ENCODE measurements at regions not wholly inside any gene's neighbourhood (a gene's known extent, or its start where the extent isn't known, plus 50 kb on each side); places are given as distances from the start of the nearest gene placed in this dataset.
"Not testable (repeated sequence)": the region's sequence is repeated elsewhere in the genome, so short reads cannot be mapped to it uniquely, and the experiment has no call there.

DNA sequence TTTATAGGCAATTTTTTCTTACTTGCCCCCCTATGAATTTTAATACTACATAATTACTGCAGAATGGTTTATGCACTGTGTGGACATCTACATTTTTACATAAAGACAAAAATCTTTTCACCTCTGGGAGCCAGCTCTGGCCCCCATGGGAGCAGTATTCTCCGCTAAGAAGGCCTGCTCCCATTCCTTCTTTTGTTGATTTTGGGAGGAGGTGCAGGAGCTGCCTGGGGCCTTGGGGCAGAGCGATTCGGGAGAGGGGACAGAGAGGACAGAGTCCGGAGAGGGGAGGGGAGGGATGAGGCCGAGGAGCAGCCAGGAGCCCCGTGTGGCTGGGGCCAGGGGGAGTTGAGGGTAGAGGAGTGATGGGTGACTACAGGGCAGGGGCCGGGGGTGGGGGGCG lies 452.0 kb downstream of the PREX1 start:
- H3K27me3 ChIP-seq (ENCODE audit: control insufficient read depth, insufficient read depth, low read length), result no peaks in the 10 kb centered on the region
- no peak for DNase-seq
- H3K4me3 ChIP-seq (ENCODE audit: low read length in 3 of 3), result no peak overlapping the region
- peaks cover 0 to 10% (median 3%) of the 10 kb centered on the region in 3 donors for H3K4me1 ChIP-seq (ENCODE audit: control insufficient read depth in 2 of 3, insufficient read depth in 2 of 3, low read depth in 1 of 3, low read length in 3 of 3)
- H3K9me3 ChIP-seq (ENCODE audit: control insufficient read depth in 2 of 3, insufficient read depth in 1 of 3, low read length in 3 of 3), result peaks cover 0 to 4% (median 0%) of the 10 kb centered on the region in 3 donors
- intact Hi-C loops (cut with DNase I), result no loop called here
- no peak for FAIRE-seq
- TF ChIP-seq, protein P1, sequence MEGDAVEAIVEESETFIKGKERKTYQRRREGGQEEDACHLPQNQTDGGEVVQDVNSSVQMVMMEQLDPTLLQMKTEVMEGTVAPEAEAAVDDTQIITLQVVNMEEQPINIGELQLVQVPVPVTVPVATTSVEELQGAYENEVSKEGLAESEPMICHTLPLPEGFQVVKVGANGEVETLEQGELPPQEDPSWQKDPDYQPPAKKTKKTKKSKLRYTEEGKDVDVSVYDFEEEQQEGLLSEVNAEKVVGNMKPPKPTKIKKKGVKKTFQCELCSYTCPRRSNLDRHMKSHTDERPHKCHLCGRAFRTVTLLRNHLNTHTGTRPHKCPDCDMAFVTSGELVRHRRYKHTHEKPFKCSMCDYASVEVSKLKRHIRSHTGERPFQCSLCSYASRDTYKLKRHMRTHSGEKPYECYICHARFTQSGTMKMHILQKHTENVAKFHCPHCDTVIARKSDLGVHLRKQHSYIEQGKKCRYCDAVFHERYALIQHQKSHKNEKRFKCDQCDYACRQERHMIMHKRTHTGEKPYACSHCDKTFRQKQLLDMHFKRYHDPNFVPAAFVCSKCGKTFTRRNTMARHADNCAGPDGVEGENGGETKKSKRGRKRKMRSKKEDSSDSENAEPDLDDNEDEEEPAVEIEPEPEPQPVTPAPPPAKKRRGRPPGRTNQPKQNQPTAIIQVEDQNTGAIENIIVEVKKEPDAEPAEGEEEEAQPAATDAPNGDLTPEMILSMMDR (IDR thresholded peaks at IDR 0.05; ENCODE audit: borderline replicate concordance, extremely low read depth, insufficient read depth), result no peak
- H3K27ac ChIP-seq (ENCODE audit: low read depth in 2 of 2, low read length in 2 of 2), result no peak overlapping the region
- no peaks in the 10 kb centered on the region for H3K36me3 ChIP-seq (ENCODE audit: control insufficient read depth in 2 of 3, insufficient read depth in 3 of 3, low read length in 3 of 3)
- no peak overlapping the region for H3K9ac ChIP-seq (ENCODE audit: low read length in 3 of 3)

DNA sequence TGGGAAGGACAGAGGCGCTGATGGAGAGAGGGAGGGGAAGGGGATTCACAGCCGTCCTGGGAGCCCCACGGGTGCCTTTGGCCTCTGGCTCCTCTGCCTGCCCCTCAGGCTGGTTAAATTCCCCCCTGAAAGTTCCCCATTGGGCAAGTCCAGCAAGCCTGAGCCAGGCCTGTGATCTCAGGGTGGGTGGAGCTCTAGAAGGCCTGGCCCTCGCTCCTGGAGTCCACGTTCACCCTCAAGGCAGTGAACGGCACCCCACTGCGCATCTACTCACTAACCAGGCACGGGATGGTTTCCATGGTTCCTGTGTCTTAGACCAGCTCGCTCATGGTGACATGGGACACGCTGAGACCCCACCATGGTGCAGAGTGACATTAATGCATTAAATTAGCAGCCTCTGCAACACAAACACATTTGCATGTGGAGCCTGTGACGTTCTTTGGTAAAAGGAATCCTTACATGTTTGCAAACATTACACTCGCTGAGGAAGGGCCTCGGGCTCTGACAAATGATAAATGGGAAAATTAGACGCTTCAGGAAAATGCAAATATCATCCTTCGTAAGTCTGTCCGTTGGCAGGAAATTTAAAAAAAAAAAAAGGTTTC lies 452.7 kb downstream of the PREX1 start:
- FAIRE-seq (no peak), DNase-seq (no peak)
- H3K27ac ChIP-seq (ENCODE audit: low read depth in 2 of 2, low read length in 2 of 2), result no peak overlapping the region
- H3K4me1 ChIP-seq (ENCODE audit: control insufficient read depth in 2 of 3, insufficient read depth in 2 of 3, low read depth in 1 of 3, low read length in 3 of 3), result peaks cover 0 to 10% (median 3%) of the 10 kb centered on the region in 3 donors
- peaks cover 0 to 4% (median 0%) of the 10 kb centered on the region in 3 donors for H3K9me3 ChIP-seq (ENCODE audit: control insufficient read depth in 2 of 3, insufficient read depth in 1 of 3, low read length in 3 of 3)
- no peaks in the 10 kb centered on the region for H3K36me3 ChIP-seq (ENCODE audit: control insufficient read depth in 2 of 3, insufficient read depth in 3 of 3, low read length in 3 of 3)
- no peaks in the 10 kb centered on the region for H3K27me3 ChIP-seq (ENCODE audit: control insufficient read depth, insufficient read depth, low read length)
- no peak overlapping the region for H3K4me3 ChIP-seq (ENCODE audit: low read length in 3 of 3)
- intact Hi-C loops (cut with DNase I), result no loop called here
- TF ChIP-seq, protein P1 (IDR thresholded peaks at IDR 0.05; ENCODE audit: borderline replicate concordance, extremely low read depth, insufficient read depth), result no peak
- no peak overlapping the region for H3K9ac ChIP-seq (ENCODE audit: low read length in 3 of 3)

DNA sequence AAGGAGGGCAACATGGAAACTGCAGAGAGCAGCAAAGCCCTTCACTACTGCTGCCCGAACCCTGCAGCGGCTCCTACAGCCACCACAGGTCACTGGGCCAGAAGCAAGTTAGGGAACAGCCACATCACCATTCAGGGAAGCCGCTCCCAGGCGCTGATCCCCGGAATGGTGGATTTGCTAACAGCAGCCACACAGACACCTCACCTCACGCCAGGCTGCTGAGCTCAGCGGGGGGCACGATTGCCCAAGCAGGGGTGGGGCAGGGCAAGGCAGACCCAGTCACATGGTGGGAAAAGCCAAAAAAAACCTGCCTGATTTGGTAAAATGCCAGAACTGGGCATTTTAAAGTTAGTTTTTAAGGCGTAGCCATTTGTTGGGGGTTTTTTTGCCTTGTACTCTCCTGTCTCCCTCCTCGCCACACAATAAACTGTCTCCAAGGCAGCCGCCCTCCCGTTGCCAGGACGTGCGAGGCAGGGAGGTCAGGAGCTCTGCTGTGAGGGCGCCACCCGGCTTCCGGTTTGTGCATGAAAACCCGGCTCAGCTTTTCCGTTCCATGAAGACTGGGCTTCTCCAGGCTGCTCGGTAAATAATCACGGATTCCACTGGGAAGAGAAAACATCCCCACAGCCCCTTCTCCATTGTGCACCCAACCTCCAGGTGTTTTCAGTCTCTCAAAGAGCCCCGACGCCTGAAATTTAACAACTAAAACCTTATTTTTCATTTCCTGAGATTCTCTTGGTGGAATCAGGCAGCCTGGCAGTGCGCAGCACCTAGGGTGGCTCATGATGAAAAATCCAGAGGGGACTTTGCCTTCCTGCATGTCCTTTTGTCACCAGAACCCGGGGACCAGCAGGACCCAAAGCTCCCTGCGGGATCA lies 453.5 kb downstream of the PREX1 start:
- H3K9ac ChIP-seq (ENCODE audit: low read length in 3 of 3); H3K4me3 ChIP-seq (ENCODE audit: low read length in 3 of 3); intact Hi-C loops (cut with DNase I); H3K9me3 ChIP-seq (ENCODE audit: control insufficient read depth in 2 of 3, insufficient read depth in 1 of 3, low read length in 3 of 3); H3K27me3 ChIP-seq (ENCODE audit: control insufficient read depth, insufficient read depth, low read length); H3K36me3 ChIP-seq (ENCODE audit: control insufficient read depth in 2 of 3, insufficient read depth in 3 of 3, low read length in 3 of 3); H3K4me1 ChIP-seq (ENCODE audit: control insufficient read depth in 2 of 3, insufficient read depth in 2 of 3, low read depth in 1 of 3, low read length in 3 of 3); FAIRE-seq: not testable (repeated sequence)
- H3K27ac ChIP-seq (ENCODE audit: low read depth in 2 of 2, low read length in 2 of 2), result peak overlapping the region in 1 of 2 donors; percentile 41
- DNase-seq, result peak; percentile 66 to 92 (median 76)

DNA sequence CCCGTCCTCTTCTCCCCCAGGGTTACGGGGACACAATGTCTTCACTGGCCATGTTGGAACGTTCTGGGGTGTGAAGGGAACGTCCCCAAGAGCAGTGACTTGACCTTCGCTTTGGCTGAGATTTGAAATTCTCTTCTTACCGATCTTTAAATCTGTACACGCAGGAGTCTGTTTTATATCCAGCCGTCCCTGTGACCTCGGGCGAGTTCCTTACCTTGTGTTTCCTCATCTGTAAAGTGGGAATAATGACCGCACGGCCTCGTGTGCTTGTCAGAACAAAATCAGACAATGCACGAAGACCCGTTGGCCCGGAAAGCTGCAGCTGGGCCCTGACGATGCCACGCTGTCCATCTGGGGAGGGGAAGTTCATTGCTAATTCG lies 454.3 kb downstream of the PREX1 start:
- Histone ChIP-seq H3K4me1 (ENCODE audit: control insufficient read depth in 2 of 3, insufficient read depth in 2 of 3, low read depth in 1 of 3, low read length in 3 of 3) (peaks cover 0 to 7% (median 3%) of the 10 kb centered on the region in 3 donors), H3K27me3 (ENCODE audit: control insufficient read depth, insufficient read depth, low read length) (no peaks in the 10 kb centered on the region), H3K9me3 (ENCODE audit: control insufficient read depth in 2 of 3, insufficient read depth in 1 of 3, low read length in 3 of 3) (no peaks in the 10 kb centered on the region), H3K4me3 (ENCODE audit: low read length in 3 of 3) (no peak overlapping the region), H3K27ac (ENCODE audit: low read depth in 2 of 2, low read length in 2 of 2) (no peak overlapping the region), H3K9ac (ENCODE audit: low read length in 3 of 3) (no peak overlapping the region), H3K36me3 (ENCODE audit: control insufficient read depth in 2 of 3, insufficient read depth in 3 of 3, low read length in 3 of 3) (no peaks in the 10 kb centered on the region)
- TF ChIP-seq, protein P1 (IDR thresholded peaks at IDR 0.05; ENCODE audit: borderline replicate concordance, extremely low read depth, insufficient read depth), result no peak
- DNase-seq (no peak), FAIRE-seq (no peak)
- intact Hi-C loops (cut with DNase I), result no loop called here

DNA sequence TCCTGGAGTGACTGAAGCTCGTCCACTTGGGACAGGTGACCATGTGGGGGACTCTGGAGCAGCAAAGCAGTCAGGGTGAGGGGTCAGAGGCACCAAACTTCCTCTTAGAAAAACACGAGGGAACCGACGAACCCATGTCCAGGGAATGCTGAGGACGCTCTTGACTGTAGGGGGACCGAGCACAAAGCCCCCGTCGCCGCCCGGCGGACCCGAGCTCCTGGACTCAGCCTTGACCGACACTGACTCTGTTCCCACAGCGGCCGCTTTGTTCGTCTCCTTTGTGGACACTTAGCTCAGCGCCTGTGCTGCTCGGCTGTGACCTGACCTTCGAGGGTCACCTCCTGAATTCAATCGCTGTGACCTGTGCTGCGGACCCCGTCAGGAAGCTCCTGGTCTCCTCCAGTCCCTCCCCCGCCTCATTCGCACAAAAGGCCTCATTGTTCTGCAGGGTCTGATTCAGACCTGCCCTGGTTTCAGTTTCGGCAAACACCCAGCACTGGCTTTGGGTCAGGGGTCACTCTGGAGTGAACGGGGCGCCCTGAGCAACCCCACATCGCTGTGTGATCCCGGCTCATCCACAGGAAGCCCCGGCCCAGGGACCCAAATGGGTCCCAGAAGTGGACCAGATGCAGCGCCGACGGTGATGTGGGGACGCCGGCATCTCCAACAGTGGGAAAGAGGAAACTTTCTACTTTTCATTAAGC lies 454.8 kb downstream of the PREX1 start:
- H3K9ac ChIP-seq (ENCODE audit: low read length in 3 of 3); H3K4me1 ChIP-seq (ENCODE audit: control insufficient read depth in 2 of 3, insufficient read depth in 2 of 3, low read depth in 1 of 3, low read length in 3 of 3); H3K27ac ChIP-seq (ENCODE audit: low read depth in 2 of 2, low read length in 2 of 2); H3K4me3 ChIP-seq (ENCODE audit: low read length in 3 of 3); intact Hi-C loops (cut with DNase I); H3K36me3 ChIP-seq (ENCODE audit: control insufficient read depth in 2 of 3, insufficient read depth in 3 of 3, low read length in 3 of 3); H3K27me3 ChIP-seq (ENCODE audit: control insufficient read depth, insufficient read depth, low read length); FAIRE-seq; H3K9me3 ChIP-seq (ENCODE audit: control insufficient read depth in 2 of 3, insufficient read depth in 1 of 3, low read length in 3 of 3): not testable (repeated sequence)
- DNase-seq, result peak in 3 of 5 donors; percentile 44 to 71 (median 49)
